ENCODE measurements at regions not wholly inside any gene's neighbourhood (a gene's known extent, or its start where the extent isn't known, plus 50 kb on each side); places are given as distances from the start of the nearest gene placed in this dataset.

DNA sequence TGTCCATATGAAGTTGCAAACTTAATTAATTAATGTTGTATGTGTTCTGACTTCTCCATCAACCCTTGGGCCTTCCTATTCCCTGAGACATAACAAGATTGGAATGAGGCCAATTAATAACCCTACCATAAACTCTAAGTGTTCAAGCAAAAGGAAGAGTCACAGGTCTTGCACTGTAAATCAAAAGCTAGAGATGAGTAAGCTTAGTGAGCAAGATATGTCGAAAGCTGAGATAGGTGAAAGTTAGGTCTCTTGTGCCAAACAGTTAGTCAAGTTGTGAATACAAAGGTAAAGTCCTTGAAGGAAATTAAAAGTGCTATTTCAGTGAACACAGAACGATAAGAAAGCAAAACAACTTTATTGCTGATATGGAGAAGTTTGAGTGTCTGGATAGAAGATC is 58.2 kb upstream of the GPRIN3 start:
- DNase-seq (ENCODE audit: low spot score in 2 of 2) = no peak
- no peaks in the 10 kb centered on the region for H3K36me3 Mint-ChIP-seq
- no peak overlapping the region for H3K4me3 Mint-ChIP-seq
- no peaks in the 10 kb centered on the region for H3K9me3 Mint-ChIP-seq
- no peak overlapping the region for H3K27ac Mint-ChIP-seq
- peaks cover 12% of the 10 kb centered on the region for H3K4me1 Mint-ChIP-seq
- peak; percentile 99 for ATAC-seq

DNA sequence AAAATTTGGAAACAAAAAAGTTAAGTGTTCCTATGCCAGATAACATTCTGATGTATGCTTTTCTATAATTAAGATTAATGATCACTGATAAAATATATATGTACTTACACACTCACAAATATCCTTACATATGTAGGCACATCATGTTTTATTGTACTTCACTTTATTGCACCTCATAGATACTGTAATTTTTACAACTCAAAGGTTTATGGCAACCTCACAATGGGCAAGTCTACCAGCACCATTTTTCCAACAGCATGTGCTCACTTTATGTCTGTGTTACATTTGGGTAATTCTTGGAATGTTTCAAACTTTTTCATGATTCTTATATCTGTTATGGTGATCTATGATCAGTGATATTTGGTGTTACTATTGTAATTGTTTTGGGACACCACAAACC is 57.8 kb upstream of the GPRIN3 start:
- DNase-seq (ENCODE audit: low spot score in 2 of 2) = no peak

GRCh38 chr4:89364541-89364940 is 56.9 kb upstream of the GPRIN3 start:
- H3K36me3 Mint-ChIP-seq = no peaks in the 10 kb centered on the region
- DNase-seq (ENCODE audit: low spot score in 2 of 2) (no peak), ATAC-seq (no peak)
- peaks cover 12% of the 10 kb centered on the region for H3K4me1 Mint-ChIP-seq
- H3K4me3 Mint-ChIP-seq = no peak overlapping the region
- H3K9me3 Mint-ChIP-seq = no peaks in the 10 kb centered on the region
- no peak overlapping the region for H3K27ac Mint-ChIP-seq

More for the DNA sequence above, 57.8 kb upstream of the GPRIN3 start:
- no peak for ATAC-seq
- H3K9me3 Mint-ChIP-seq = no peaks in the 10 kb centered on the region
- no peak overlapping the region for H3K4me3 Mint-ChIP-seq
- H3K4me1 Mint-ChIP-seq = peaks cover 12% of the 10 kb centered on the region
- H3K27ac Mint-ChIP-seq = no peak overlapping the region
- H3K36me3 Mint-ChIP-seq = no peaks in the 10 kb centered on the region

- ATAC-seq (no peak), DNase-seq (ENCODE audit: low spot score in 2 of 2) (no peak)
- H3K9me3 Mint-ChIP-seq = no peaks in the 10 kb centered on the region
- H3K4me1 Mint-ChIP-seq = peaks cover 12% of the 10 kb centered on the region
- H3K27ac Mint-ChIP-seq = no peak overlapping the region
- H3K36me3 Mint-ChIP-seq = no peaks in the 10 kb centered on the region
- no peak overlapping the region for H3K4me3 Mint-ChIP-seq
Measured at GRCh38 chr4:89363786-89364185, 56.2 kb upstream of the GPRIN3 start.

GRCh38 chr4:89358935-89359638 is 51.5 kb upstream of the GPRIN3 start:
- peaks cover 2% of the 10 kb centered on the region for H3K4me1 Mint-ChIP-seq
- no peaks in the 10 kb centered on the region for H3K9me3 Mint-ChIP-seq
- no peaks in the 10 kb centered on the region for H3K36me3 Mint-ChIP-seq
- no peak for DNase-seq (ENCODE audit: low spot score in 2 of 2)
- no peak overlapping the region for H3K27ac Mint-ChIP-seq
- no peak overlapping the region for H3K4me3 Mint-ChIP-seq
- no peak for ATAC-seq

DNA sequence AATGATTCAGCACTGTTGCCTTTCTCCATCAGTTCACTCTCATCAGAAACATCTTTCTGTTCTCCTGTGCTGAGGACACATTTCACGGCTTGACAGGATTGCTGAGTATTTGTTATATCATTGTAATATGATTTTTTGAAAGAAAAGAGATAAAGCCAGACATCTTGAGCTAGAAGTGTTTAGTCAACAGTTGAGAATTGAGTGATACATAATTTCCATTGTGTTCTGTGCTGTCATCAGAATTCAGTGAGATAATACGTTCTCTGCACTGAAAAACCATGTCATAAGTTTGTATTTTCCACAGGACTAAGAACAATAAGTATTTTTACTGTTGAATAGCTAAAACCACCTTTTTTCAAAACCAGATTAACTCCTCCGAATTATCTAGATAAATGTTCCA is 50.2 kb upstream of the GPRIN3 start:
- no peak overlapping the region for H3K27ac Mint-ChIP-seq
- DNase-seq (ENCODE audit: low spot score in 2 of 2) (no peak), ATAC-seq (no peak)
- no peaks in the 10 kb centered on the region for H3K9me3 Mint-ChIP-seq
- no peaks in the 10 kb centered on the region for H3K4me1 Mint-ChIP-seq
- H3K4me3 Mint-ChIP-seq = no peak overlapping the region
- H3K36me3 Mint-ChIP-seq = no peaks in the 10 kb centered on the region

All from stimulated activated effector memory CD8-positive, alpha-beta T cell treated with anti-CD3 and anti-CD28 coated beads, Interleukin-12 subunit alpha, Interleukin-12 subunit beta, amount 100 ng/mL, for 72 hours (primary cell).